ENCODE measurements at regions not wholly inside any gene's neighbourhood (a gene's known extent, or its start where the extent isn't known, plus 50 kb on each side); places are given as distances from the start of the nearest gene placed in this dataset.

DNA sequence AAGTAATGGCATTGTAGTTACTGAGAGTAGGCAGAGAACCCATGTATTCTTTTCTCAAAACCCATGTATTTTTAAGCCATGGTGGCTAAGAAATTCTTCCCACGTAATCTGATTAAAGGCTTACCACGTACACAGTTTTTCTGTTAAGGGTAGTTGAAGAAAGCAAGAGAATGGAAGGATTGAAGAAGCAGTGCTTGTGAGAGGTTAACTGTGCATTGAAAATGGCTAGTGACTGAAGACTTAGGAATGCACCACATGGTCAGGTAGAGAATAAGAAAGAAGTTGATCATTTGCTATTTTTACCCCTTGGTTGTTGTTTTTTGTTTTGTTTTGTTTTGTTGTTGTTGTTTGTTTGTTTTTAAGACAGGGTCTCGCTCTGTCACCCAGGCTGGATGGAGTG, 178.9 kb upstream of the SNX7 start:
- ChIA-PET POLR2A (no interaction called here), CTCF (no interaction called here)

DNA sequence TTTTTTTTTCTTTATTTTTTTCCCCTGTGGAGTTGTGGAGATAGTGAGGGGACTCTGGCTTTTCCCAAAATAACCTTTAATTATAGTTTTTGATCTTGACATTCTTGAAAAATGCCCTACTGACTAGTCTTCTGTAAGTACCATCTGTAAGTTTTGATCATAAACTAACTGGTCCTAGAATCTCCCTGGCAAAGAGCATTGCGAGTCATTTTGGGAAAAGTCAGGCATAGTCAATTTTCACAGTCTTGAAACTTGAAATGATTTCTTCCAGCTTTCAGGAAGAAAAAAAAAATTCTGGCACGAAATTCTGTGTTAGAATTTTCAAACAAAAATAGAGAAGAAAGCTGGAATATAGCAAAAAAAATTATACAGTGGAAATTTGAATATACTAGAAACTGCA, 181.2 kb upstream of the SNX7 start:
- POLR2A ChIA-PET: no interaction called here
- CTCF ChIA-PET: no interaction called here

DNA sequence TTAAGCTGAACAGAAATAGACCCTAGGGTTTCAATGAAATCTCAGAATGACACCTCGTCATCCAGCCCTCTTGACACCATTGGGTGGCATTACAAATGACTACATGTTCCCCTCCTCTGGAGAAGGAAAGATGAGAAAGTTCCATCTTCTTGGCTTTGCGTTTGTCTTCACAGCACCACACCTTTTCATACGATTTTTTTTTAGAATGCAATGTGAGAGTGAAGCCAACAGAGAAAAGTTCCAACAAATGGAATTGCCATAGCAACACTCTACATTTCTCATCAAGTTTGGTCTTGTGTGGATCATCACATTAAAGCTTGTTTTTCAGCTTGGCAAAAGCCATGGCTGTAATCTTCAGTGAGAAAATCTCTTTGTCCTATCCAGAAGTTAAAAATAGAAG, 183.4 kb upstream of the SNX7 start:
- CTCF ChIA-PET: no interaction called here
- POLR2A ChIA-PET: interaction anchor here (0.6 kb wide), 1 partner anchor 645 kb away, joined by 3 read pairs; no protein-coding TSS in a partner anchor

DNA sequence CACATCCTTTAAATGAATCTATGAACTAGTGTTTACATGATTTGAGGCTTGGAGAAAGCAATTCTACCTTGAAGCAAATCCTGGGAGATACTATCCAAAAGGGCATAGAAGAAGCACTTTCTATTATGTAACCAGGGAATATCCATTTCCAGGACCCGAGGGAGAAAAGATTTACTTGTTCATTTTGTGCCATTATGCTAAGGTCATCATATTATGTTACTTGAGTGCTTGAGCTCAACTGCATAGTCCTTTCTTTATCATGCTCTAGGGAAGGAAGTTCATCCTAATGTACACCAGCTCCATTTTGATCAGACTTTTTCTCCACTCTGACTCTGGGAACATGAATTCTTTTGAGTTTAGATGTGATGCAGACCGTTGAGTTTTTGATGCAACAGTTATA, 188.6 kb upstream of the SNX7 start:
- CTCF ChIA-PET: no interaction called here
- POLR2A ChIA-PET: no interaction called here

DNA sequence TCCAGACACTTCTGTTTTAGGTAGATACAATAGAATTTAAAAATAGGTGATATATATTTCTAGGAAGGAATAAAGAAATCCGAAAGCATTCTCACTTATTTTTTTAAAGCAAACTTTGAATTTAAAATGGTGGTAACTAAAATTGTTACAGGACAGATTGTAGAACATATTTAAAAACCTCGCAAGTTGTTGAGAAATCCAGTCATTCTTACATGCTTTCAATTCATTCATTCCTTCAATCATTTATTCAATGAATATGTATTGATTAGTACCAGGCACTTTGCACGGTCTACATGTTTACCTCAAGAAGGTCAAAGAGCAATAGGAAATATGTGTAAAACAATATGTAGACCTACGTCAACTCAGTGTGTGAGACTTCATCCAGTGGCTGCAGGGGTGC, 189.9 kb upstream of the SNX7 start:
- POLR2A ChIA-PET: no interaction called here
- CTCF ChIA-PET: no interaction called here

DNA sequence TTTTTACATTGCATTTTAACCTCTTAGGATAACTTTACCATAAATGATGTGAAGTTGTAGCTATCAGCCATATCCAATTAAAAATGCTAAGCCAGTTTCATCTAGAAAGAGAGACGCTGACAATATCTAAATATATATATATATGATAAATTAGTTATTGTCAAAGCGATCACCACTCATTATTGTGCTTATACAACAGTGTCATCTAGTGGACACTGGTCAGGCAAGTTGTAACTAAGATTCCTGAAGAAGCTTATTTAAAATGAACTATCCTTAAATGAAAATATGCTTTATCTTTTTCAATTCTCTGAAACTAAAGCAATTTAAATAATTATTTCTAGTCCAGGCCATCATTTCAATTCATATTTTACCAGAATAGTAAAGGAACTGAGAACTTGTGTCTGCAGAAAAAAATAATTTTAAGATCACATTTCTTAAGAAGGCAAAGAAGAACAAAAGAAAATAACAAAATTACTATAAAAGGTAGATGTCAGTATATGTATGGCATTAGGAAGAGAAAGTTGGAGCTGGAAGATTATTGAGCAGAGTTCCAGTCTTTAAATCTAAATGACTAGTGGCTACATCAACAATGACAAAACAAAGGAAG, 193.3 kb upstream of the SNX7 start:
- ChIA-PET CTCF (interaction anchor here (1.5 kb wide), 1 partner anchor 417 kb away, joined by 3 read pairs; no protein-coding TSS in a partner anchor), POLR2A (no interaction called here)

DNA sequence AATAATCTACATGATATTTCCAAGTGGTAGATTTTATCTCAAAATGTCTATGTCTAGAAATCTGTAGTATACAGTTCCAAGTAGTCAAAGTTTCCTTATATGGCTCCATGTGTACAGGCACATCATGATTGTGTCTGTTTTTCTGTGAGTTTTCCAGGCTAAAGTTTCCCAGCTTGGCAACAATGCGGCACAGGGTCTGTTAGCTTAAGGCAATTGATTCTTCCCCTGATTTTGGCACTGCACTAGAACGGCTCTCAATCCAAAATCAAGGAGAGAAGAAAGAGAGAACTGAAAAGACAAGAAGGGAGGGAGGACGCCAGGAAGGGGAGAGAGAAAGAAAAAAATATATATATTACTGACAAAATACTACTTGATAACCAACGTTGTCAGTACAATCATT, 193.9 kb upstream of the SNX7 start:
- ChIA-PET CTCF (interaction anchor here (1.5 kb wide), 1 partner anchor 416 kb away, joined by 3 read pairs; no protein-coding TSS in a partner anchor), POLR2A (no interaction called here)

DNA sequence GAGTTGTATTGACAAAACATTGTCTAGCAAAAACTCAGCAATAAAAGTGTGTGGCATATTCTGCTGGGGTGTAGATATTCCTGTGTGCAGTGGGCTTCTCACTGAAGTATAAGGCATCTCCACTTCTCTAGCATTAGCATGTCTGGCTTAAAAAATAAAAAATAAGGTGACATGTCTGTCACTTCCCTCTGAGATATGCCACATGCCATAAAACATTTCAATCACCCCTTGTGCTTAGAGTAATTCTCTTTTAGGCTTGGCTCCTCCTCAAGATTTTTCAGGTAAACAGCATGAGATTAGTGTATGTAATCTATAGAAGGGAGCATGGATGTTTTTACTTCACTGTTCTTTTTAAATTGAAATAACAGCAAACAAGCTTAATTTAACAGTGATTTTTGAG, 194.4 kb upstream of the SNX7 start:
- CTCF ChIA-PET: interaction anchor here (1.5 kb wide), 1 partner anchor 416 kb away, joined by 3 read pairs; no protein-coding TSS in a partner anchor
- POLR2A ChIA-PET: no interaction called here

DNA sequence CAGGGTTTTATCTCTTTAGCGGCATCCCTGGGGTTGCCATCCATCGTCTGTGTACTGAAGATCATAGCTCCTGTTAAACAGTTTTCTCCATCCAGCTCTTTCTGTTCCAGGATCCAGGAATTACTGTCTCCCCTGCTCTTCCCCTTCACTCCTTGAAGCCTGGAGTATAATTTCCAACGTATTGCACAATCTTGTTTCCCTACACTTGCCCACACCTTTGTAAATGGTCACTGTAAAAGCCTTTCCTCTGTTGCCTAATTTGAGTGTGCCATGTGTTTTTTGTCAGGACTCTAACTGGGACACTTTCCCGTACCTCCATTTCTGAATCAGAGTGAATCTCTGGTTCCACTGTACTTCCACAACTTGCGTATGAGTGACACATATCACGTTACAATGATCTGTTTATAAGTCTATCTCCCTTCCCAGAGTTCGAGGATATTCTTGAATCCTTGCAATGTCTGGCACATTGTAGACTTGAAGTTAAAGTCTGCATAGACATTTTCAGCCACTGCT, 199.6 kb upstream of the SNX7 start:
- POLR2A ChIA-PET: no interaction called here
- CTCF ChIA-PET: no interaction called here

DNA sequence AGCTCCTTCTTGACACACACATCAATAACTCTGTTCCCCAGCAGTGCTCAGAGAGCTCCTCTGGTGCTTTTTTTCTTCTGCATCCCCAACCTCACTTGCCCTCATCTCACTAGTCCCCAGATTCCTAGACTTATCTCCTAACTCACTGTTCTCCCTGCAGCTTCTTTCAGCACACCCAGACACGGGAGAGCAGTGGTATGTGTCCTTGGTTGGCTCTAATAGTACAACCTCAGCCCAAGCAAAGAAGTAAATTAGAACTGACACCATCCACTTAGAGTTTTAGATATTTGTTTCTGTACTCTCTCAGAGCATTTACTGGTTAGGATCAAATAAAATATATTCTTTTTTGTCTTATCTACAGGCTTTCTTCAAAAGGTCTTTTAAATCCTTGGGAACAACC, 201.4 kb upstream of the SNX7 start:
- POLR2A ChIA-PET: no interaction called here
- CTCF ChIA-PET: no interaction called here

DNA sequence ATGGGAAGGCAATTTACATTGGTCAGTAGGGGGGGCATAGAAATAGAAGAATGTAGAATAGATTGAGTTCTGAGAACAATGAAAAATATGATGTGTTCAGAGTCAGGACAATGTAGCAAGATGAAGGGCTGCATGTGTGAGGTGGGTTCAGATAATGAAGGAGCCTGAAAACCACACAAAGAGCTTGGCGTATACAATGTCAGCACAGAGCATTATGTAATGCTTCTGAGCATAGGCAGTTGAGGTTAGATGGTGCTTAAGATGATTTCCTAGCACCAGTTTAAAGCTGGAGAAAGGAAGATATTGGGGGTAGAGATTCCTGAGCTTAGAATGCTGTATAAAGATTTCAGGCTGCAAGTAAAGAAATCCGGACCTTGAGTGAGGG, 202.0 kb upstream of the SNX7 start:
- ChIA-PET POLR2A (no interaction called here), CTCF (no interaction called here)

DNA sequence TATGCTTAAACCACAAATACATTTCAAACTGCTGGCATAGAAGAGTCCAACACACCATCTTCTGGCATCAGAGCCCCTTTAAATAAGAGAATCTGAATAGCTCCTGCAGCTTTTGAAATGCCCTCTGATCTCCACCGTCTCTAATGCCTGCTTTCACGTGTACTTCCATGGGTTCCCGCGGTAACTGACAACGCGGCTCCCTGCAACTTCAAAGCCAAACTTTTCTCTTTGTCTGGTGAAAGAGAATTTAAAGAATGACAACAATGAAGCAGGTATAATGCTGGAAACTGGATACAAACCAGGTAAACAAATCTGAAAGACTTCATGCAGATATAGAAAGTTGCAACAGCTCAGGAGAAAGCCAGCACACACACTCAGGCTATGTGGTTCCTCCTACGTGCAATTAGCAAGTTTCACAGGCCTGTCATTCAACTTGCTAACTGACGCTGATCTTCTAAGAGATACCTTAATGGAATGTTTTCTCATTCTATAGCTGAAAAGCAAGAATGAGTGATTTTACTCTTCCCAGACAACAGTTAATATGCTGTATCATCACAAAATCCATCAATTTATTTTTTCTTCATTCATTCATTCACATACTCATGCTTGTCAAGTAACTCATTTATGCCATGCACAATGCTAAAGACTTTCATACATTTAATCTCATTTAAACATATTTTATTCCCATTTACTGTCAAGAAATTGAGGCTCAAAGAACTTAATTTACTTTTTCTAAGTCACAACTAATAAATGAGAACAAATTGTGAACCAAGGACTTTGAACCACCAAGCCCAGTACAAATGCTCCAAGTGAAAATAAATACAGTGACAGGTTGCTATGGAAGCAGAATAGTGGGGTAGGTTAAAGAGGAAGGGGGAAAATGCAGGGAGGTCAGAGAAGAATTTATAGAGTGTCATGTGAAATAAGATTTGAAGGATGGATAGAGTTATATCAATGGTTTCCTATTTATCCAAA, 202.7 kb upstream of the SNX7 start:
- POLR2A ChIA-PET: no interaction called here
- CTCF ChIA-PET: no interaction called here

DNA sequence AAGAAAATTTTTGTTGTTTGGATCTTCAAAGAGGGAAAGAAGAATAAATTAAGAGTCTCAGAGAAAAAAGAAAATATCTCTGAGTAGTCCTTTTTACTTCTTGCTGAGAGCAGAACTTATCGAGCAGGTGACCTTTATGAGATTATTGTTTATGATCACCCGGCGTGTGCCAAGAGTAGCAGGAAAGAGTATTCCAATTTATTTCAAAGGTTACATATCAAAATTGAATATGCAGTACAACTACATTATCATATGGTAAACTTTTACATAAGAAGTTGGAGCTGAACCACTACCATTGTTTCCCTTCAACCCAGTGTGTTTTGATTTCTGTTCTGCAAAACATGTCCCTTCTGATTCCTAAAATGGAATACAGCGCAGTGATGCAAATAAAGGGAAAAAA, 204.3 kb upstream of the SNX7 start:
- POLR2A ChIA-PET: no interaction called here
- CTCF ChIA-PET: no interaction called here

DNA sequence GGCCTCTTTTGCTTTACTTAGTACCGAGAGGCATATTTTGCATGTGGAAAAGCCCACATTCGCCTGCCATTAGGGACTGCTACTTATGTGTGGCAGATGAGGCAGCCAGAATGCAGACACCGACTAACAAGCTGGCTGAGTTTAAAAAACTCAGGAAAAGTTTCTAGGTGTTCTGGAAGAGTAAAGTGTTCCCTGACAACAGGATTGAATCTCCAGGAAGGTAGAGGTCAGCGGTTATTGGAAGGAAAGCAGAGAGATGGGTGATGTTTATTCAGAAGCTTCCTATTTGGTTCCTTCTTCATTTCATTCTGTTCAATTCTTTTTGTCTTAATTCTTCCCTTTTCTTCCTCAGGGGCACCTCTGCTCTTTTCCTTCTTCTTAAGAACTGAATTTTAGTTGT, 206.9 kb upstream of the SNX7 start:
- ChIA-PET POLR2A (no interaction called here), CTCF (no interaction called here)

DNA sequence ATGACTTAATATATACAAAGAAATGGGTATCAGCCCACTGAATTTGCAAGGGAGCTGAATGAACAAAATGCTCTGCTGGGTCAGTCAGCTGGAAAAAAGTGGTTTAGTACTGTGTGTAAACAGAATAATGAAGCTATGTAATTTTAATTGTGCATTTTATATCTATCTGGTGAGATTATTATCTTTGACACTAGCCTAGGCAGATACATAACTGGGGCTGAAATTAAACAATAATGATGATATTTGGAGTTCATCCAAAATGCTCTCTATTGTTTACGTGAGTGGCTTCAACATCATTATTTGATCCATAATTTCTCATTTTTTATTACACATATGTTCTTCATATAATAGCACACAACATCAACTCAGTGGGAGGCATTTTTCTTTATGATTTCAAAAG, 208.5 kb upstream of the SNX7 start:
- POLR2A ChIA-PET: no interaction called here
- CTCF ChIA-PET: no interaction called here

DNA sequence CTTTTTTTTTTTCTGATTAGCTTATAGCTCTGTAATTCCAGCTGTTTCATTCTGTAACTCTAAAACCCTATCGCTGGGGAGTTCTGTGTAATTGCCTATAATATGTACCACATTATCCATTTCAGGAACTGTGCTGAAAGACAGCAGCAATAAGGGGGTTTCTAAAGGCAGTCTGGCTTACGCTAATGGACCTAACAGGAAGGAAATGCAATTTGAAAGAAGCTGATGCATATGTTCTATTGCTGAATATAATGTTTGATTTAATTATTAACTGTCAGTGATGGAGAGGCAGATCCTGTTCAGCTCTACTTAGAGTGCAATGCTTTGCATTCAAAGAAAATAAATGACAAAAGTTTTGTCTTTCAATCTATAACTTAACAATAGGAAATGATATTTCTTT, 209.4 kb upstream of the SNX7 start:
- CTCF ChIA-PET: no interaction called here

DNA sequence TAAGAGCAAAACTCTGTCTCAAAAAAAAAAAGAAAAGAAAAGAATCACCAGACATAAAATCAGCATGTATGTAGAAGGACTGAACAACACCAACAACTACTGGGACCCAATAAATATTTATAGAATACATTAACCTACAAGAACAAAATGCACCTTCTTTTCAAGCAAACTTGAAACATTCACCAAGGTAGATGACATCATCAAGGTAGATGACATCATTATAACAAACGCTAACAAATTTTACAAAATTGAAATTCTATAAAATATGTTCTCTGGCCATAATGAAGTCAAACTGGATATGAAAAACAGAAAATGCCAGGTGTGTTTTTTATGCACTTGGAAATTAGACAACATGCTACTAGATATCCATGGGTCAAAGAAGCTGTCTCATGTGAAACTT, 220.2 kb upstream of the SNX7 start:
- POLR2A ChIA-PET: no interaction called here
- CTCF ChIA-PET: interaction anchor here (0.6 kb wide), 1 partner anchor 264 kb away, joined by 4 read pairs; no protein-coding TSS in a partner anchor

More for the DNA sequence above, 209.4 kb upstream of the SNX7 start:
- POLR2A ChIA-PET: no interaction called here

DNA sequence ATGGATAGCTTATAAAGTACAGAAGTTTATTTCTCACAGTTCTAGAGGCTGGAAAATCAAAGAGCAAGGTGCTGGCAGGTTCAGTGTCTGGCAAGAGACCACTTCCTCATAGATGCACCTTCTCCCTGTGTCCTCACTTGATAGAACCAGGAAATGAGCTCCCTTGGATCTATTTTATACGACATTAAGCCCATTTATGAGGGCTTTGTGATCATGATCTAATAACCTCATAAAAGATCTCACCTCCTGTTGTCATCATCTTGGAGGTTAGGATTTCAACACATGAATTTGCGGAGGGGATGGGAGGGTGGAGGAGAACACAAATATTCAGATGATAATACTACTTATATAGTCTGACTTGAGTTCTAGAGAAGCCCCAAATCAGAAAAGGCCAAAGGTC, 222.1 kb upstream of the SNX7 start:
- ChIA-PET CTCF (no interaction called here), POLR2A (no interaction called here)

DNA sequence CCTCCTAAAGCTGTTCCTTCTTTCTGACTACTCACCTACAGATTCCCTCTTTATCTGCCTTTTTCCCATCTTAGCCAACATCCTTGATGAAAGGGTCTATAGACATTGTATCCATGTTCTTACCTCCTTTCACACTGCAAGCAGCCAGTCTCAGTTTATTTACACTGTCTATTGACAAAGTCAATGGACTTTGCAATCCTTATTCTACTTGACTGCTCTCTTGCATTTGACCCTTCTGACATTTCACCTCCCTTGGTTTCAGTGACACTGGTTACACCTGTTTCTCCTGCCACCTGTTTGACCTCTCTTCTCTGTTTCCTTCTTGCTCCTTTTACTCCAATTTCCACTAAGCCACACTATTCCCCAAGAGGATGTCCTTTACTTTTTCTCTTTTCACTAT, 224.0 kb upstream of the SNX7 start:
- POLR2A ChIA-PET: no interaction called here

DNA sequence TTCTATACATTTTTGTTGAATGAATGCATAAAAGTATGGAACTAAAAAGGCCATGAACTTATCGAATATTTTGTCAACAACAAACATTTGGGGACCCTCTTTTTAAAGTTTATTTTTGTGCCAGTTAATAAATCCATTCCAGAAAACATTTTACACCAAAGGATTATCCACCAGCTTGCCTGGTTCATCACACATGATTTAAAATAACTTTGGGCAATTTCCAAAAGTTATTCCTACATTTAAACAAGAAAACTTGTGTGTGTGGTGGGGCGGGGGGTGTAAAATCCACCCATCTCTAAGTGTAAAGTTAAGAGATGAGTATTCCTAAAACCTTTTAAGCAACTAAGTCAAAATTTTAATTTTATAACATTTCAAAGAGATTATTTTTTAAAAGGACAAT, 224.5 kb upstream of the SNX7 start:
- ChIA-PET CTCF (no interaction called here), POLR2A (no interaction called here)

More for the DNA sequence above, 224.0 kb upstream of the SNX7 start:
- CTCF ChIA-PET: no interaction called here

DNA sequence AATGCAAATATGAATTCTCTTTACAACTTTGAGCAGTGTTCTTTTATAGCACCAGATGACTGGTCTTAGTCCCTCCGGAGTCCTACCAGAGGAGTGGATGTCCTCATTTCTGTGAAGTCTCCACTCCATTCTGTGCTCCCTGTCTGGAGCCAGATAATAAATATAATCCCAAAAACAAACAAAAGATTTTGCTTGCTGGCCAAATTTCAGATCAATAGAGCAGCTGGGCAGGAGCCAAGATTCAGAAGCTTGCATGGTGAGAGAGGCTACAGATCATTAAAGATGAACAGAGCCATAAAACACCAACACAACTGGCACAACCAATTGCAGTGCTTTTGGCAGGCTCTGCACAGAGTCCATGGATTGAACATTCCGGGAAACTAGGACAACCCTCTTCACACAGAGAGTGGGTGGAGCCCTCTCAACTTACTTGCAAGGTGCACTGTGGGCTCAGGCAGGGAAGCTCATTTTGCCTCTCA, 231.5 kb upstream of the SNX7 start:
- CTCF ChIA-PET: no interaction called here
- POLR2A ChIA-PET: no interaction called here

Measured in activated CD8-positive, alpha-beta memory T cell treated with anti-CD3 and anti-CD28 coated beads for 36 hours (primary cell).